Transverse colon (tissue), 4 donors: ENCODE measurements at regions not wholly inside any gene's neighbourhood (a gene's known extent, or its start where the extent isn't known, plus 50 kb on each side); places are given as distances from the start of the nearest gene placed in this dataset.

Source experiments
- EP300 ChIP-seq: sonication (generic); formaldehyde crosslinking; IDR thresholded peaks from one replicate; pipeline ENCODE4 v1.6.1; 2017; ENCODE audit warnings: antibody characterized with exemption, low read depth
- POLR2A ChIP-seq: fragments of 450-650 bp; IDR thresholded peaks from one replicate; pipeline ENCODE4 v1.6.1; 2016; ENCODE audit warnings: antibody characterized with exemption, mild to moderate bottlenecking, moderate library complexity
- POLR2AphosphoS5 ChIP-seq, 3 donors: sonication (generic); formaldehyde crosslinking; IDR thresholded peaks; one replicate each; pipeline ENCODE4 v1.6.1; 2016; ENCODE audit warnings: antibody characterized with exemption in 3 of 3
- TF ChIP-seq, protein P1 (sequence below), 5 experiments: fragments of 200-600 bp in 3 of 5; fragments of 450-650 bp in 2 of 5; sonication (generic) in 3 of 5; IDR thresholded peaks; 1 replicate in 2 of 5; 2 replicates in 3 of 5; pipeline ENCODE4 v1.5.1; 2016 to 2017; ENCODE audit warnings: antibody characterized with exemption in 5 of 5, inconsistent platforms in 3 of 5, mild to moderate bottlenecking in 2 of 5, moderate library complexity in 1 of 5

DNA sequence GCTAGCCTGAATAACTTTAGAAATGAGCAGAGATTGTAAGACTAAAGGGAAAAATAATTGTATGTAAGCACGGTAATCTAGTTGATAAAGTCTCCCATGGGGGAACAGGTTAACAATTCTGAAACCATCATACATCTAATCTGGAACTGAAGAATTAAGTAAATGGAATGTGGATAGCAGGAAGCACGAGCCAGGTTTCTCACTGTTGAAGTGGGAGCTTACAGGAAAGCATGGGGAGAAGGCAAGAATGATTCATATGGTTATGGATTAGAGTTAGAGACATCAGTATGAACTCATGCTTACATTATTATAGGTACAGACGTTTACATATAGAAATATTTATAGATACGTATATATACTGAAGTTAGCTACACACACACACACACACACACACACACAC is 83.0 kb downstream of the LEPR start:
- no peak for TF ChIP-seq POLR2A
- TF ChIP-seq, protein P1, sequence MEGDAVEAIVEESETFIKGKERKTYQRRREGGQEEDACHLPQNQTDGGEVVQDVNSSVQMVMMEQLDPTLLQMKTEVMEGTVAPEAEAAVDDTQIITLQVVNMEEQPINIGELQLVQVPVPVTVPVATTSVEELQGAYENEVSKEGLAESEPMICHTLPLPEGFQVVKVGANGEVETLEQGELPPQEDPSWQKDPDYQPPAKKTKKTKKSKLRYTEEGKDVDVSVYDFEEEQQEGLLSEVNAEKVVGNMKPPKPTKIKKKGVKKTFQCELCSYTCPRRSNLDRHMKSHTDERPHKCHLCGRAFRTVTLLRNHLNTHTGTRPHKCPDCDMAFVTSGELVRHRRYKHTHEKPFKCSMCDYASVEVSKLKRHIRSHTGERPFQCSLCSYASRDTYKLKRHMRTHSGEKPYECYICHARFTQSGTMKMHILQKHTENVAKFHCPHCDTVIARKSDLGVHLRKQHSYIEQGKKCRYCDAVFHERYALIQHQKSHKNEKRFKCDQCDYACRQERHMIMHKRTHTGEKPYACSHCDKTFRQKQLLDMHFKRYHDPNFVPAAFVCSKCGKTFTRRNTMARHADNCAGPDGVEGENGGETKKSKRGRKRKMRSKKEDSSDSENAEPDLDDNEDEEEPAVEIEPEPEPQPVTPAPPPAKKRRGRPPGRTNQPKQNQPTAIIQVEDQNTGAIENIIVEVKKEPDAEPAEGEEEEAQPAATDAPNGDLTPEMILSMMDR (IDR thresholded peaks at IDR 0.05), result no peak
- TF ChIP-seq POLR2AphosphoS5 (IDR thresholded peaks at IDR 0.05), result no peak
- TF ChIP-seq EP300, result no peak
